ENCODE measurements at regions not wholly inside any gene's neighbourhood (a gene's known extent, or its start where the extent isn't known, plus 50 kb on each side); places are given as distances from the start of the nearest gene placed in this dataset.
A peak's percentile ranks its signal among the peaks of the same experiment; 100 is the strongest.
"Not testable (repeated sequence)": the region's sequence is repeated elsewhere in the genome, so short reads cannot be mapped to it uniquely, and the experiment has no call there.

DNA sequence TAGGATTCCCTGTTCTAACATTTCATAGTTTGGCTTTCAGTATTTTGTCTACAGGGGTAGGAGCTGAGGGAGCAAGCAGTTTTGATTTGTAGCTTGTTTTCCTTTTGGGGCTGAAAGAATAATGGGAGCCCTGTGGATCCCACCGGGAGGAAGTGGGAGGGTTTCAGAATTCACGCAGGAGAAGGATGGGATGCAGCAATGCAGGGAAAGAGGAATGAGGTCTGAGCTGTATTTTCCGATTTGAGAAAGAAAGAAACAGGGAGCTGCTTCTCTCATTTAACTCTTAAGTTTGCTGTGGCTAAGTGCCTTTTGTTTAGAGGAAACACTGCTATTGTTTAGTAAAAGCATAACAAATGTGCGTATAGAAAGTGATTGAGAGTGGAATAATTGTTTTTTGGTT is 141.0 kb downstream of the ADCYAP1 start:
- no peak for DNase-seq (ENCODE audit: low spot score)

- no peak for DNase-seq (ENCODE audit: low spot score)
These were observed 142.7 kb downstream of the ADCYAP1 start for GRCh38 chr18:1047406-1047805.

DNA sequence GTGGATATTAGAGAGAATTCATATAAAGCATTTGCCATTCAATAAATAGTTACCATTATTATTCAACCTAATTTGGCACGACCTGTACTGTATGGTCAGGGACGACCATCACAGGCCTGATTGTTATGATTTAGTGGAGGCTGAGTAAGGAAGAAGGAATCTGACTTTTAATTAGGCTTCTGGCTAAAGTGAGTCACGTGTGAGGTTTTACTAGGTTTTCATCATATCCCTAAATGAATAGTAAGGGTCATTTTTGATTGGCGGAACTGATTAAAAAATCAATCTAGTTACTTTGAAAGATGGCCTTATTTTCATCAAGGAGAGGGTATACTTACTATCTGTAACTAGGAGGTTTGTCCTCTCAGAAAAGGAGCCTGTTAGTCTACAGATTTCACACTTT is 143.4 kb downstream of the ADCYAP1 start:
- no peak for DNase-seq (ENCODE audit: low spot score)

DNA sequence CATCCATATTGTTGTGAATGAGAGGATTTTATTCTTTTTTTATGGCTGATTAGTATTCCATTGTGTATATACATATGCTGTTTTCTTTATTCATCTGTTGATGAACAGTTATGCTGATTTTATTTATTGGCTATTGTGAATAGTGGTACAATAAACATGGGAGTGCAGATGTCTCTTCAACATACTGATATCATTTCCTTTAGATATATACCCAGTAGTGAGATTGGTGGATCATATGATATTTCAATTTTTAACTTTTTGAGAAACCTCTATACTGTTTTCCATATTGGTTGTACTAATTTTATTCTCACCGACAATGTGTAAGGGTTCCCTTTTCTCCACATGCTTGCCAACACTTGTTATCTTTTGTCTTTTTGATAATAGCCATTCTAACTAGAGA is 144.5 kb downstream of the ADCYAP1 start:
- no peak for DNase-seq (ENCODE audit: low spot score)

- no peak for DNase-seq (ENCODE audit: low spot score)
These were observed 145.5 kb downstream of the ADCYAP1 start for GRCh38 chr18:1050012-1050657.

- no peak for DNase-seq (ENCODE audit: low spot score)
These were observed 147.6 kb downstream of the ADCYAP1 start for GRCh38 chr18:1052301-1052700.

DNA sequence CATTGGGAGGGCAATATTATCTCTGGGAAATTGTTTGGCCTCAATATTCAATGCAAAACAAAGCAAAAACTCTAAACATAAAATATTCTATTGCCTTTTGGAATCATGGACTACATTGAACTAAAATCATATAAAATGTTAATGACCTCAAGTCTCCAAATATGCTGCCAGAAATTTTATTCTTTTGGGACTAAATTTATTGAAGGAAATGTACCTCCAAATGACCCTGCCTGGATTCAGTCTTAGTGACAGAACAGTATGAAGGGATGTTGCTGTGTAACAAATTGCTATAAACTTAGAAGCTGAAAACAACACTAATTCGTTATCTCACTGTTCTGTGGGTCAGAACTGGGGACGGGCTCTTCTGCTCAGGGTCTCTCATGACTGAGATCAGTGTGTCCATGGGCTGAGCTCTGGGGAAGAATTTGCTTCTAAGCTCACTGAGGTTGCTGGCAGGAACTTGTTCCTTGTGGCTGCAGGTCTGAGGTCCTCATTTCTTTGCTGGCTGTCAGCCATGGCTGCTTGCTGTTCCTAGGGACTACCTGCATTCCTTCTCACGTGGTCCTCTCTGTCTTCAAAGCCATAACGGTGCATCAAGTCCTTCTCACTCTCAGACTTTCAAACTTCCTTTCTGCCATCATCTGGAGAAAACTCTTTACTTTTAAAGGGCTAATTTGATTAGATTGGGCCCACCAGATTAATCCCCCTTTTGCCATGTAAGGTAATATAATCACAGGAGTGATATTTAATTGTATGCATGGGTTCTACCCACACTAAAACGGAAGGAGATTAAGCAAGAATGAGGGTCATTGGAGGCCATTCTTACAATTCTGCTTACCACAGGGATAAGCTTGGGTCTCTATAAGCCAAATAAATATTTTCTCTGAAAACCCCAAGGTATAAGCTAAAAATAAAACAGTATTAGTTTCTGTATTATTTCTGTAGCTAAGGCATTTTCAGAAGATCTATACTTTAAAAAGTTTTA is 149.0 kb downstream of the ADCYAP1 start:
- no peak for DNase-seq (ENCODE audit: low spot score)

GRCh38 chr18:1056404-1056803 is 151.7 kb downstream of the ADCYAP1 start:
- no peak for DNase-seq (ENCODE audit: low spot score)

DNA sequence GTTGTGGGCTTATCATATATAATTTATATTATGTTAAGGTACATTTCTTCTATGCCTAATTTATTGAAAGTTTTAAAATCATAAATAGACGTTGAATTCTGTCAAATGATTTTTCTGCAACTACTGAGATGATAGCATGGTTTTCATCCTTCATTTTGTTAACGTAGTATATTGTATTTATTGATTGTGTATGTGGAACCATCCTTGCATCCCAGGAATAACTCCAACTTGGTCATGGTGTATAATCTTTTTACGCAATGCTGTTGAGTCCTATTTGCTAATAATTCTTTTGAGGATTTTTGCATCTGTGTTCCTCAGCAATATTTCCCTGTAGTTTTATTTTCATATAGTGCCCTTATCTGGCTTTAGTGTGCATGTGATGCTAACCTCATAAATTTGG is 152.7 kb downstream of the ADCYAP1 start:
- no peak for DNase-seq (ENCODE audit: low spot score)

GRCh38 chr18:1062588-1062987 is 157.9 kb downstream of the ADCYAP1 start:
- no peak for DNase-seq (ENCODE audit: low spot score)

GRCh38 chr18:1075322-1075721 is 170.7 kb downstream of the ADCYAP1 start:
- no peak for DNase-seq (ENCODE audit: low spot score)

GRCh38 chr18:1075876-1076275 is 171.2 kb downstream of the ADCYAP1 start:
- DNase-seq (ENCODE audit: low spot score), result no peak

DNA sequence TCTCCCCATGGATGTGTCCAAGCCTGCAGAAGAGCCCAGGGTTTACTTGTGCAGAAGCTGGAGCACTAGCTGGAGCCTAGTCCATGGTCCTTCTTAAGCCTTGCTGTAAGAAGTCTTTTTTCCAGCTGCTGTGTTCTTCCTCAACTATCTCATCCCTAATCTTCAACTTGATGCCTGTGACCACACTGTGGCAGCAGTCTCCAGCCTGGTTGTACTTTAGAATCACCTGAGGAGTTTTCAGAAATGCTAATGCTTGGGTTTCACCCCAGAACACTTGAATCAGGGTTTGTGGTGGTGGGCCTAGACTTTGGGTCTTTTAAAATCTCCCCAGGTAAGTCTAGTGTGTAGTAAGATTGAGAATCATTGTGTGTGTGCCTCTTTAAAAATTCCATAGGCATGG is 173.6 kb downstream of the ADCYAP1 start:
- no peak for DNase-seq (ENCODE audit: low spot score)

DNA sequence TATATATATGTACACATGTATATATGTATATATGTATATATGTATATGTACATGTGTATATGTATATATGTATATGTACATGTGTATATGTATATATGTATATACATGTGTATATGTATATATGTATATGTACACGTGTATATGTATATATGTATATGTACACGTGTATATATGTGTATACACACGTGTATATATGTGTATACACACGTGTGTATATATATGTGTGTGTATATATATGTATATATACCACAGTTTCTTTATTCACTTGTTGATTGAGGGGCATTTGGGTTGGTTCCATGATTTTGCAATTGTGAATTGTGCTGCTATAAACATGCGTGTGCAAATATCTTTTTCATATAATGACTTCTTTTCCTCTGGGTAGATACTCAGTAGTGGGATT is 179.0 kb downstream of the ADCYAP1 start:
- DNase-seq (ENCODE audit: low spot score), result not testable (repeated sequence)

DNA sequence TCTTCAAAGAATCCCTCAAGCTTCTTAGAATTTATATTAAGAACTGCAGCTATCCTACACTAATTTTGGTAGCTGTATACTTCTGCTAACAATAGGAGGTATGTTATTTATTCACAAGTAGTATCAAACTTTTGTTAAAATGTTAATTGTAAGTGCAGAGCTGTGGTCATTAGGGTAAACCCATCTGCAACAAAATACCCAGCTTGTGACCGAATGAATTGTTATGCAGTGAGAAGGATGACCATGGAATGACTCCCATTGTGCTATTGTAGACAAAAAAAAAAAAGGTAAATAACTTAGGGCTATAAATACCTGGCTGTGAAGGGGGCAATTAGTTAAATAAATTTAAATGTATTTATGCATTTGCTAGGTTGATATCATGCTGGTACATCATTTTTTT is 186.1 kb downstream of the ADCYAP1 start:
- no peak for DNase-seq (ENCODE audit: low spot score)

DNA sequence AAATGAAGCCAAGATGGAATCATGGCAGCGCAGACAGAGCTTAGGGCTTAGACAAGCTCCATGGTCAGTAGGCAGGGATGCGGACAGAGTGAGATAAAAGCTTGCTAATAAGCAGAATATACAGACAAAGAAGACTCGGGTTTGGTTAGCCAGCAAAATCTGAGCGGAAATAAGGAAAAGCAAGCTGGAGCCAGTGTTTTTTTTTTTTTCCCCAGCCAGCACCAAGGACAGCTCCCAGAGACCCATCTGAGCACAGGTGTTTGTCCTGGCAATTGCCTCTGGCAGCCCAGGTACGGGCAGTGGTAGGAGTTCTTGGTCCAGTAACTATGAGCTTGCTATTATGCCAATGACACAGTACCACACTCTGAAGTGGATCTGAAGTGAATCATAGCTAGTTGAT is 187.6 kb downstream of the ADCYAP1 start:
- no peak for DNase-seq (ENCODE audit: low spot score)

GRCh38 chr18:1094409-1094808 is 189.7 kb downstream of the ADCYAP1 start:
- peak; percentile 28 for DNase-seq (ENCODE audit: low spot score)

DNA sequence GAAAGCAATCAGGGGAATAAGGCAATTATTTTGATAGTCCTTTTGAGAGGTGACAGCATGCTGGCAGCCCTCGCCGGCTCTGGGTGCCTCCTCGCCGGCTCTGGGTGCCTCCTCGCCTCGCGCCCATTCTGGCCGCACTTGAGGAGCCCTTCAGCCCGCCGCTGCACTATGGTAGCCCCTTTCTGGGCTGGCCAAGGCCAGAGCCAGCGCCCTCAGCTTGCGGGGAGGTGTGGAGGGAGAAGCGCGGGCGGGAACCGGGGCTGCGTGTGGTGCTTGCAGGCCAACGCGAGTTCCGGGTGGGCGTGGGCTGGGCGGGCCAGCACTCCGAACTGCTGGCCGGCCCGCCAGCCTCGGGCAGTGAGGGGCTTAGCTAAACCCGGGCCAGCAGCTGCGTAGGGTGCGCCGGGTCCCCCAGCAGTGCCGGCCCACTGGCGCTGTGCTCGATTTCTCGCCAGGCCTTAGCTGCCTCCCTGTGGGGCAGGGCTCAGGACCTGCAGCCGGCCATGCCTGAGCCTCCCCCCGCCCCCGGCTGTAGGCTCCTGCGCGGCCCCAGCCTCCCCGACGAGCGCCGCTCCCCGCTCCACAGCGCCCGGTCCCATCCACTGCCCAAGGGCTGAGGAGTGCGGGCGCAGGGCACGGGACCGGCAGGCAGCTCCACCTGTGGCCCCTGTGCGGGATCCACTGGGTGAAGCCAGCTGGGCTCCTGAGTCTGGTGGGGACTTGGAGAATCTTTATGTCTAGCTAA is 193.5 kb downstream of the ADCYAP1 start:
- DNase-seq (ENCODE audit: low spot score), result not testable (repeated sequence)

DNA sequence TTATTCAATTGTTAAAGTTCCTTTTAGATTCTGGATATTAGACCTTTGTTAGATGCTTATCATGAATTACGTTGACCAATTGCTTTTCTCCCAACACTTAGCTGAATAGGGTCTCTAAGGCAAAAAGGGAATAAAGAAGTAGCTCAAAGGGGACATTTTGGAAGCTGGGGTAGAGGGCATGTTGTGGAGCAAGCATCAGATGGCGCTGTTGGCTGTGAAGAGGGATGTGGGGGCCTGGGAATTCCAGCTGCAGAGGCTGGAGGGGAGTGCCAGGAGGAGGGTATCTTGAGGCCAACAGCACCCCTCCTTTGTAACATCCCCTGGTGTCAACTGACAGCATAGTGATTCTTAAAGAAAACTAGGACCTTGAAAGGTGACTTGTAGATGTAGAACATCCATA is 198.2 kb downstream of the ADCYAP1 start:
- no peak for DNase-seq (ENCODE audit: low spot score)

DNA sequence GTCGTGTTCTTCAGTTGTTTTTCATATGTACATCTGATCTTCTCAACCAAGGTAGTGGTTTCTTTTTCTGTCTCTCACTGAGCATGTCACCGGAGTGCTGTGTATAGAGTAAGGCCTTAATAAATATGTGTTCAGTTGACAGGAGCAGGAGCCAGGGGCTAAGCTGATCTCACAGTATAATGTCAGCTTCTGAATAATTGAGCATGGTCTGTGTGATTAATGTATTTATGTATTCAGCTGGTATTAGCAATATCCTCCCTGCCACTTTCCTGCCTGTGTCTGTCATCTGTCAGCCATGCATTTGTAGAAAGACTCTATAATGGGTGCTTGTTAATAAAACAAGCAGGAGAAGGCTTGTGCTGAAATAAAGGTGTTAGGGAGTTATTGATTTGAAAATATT is 198.9 kb downstream of the ADCYAP1 start:
- no peak for DNase-seq (ENCODE audit: low spot score)

- no peak for DNase-seq (ENCODE audit: low spot score)
These were observed 199.7 kb downstream of the ADCYAP1 start for GRCh38 chr18:1104181-1104881.

- DNase-seq (ENCODE audit: low spot score), result no peak
These were observed 219.8 kb downstream of the ADCYAP1 start for GRCh38 chr18:1124495-1124894.
